Stomach (tissue), 4 donors: ENCODE measurements at regions not wholly inside any gene's neighbourhood (a gene's known extent, or its start where the extent isn't known, plus 50 kb on each side); places are given as distances from the start of the nearest gene placed in this dataset.

Source experiments
- CTCF ChIP-seq, 7 experiments: fragments of 450-650 bp in 4 of 7; fragments of 200-600 bp in 3 of 7; sonication (generic) in 3 of 7; IDR thresholded peaks; one replicate each; pipeline ENCODE4 v1.5.1; 2016 to 2019; ENCODE audit warnings: antibody characterized with exemption in 7 of 7, control low read depth in 2 of 7, mild to moderate bottlenecking in 1 of 7
- POLR2A ChIP-seq, 4 donors: fragments of 450-650 bp; IDR thresholded peaks; one replicate each; pipeline ENCODE4 v1.6.1; 2016; ENCODE audit warnings: antibody characterized with exemption in 4 of 4, control low read depth in 2 of 4, mild to moderate bottlenecking in 1 of 4, moderate library complexity in 1 of 4
- POLR2AphosphoS5 ChIP-seq, 3 donors: sonication (generic); formaldehyde crosslinking; IDR thresholded peaks; one replicate each; pipeline ENCODE4 v1.6.1; 2016; ENCODE audit warnings: antibody characterized with exemption in 3 of 3

GRCh38 chr4:165748321-165748720, 124.7 kb upstream of the TLL1 start:
- TF ChIP-seq CTCF (IDR thresholded peaks at IDR 0.05), result no peak
- TF ChIP-seq POLR2A (IDR thresholded peaks at IDR 0.05), result no peak
- no peak for TF ChIP-seq POLR2AphosphoS5 (IDR thresholded peaks at IDR 0.05)
